HEK293T (cell line): ENCODE measurements at regions not wholly inside any gene's neighbourhood (a gene's known extent, or its start where the extent isn't known, plus 50 kb on each side); places are given as distances from the start of the nearest gene placed in this dataset.

Experiments used
- ARNT ChIP-seq: fragments of 450-650 bp; IDR thresholded peaks from 2 replicates; pipeline ENCODE4 v1.6.1; 2017; ENCODE audit warnings: mild to moderate bottlenecking
- BHLHE40 ChIP-seq: fragments of 450-650 bp; IDR thresholded peaks from 2 replicates; pipeline ENCODE4 v1.6.1; 2016; ENCODE audit warnings: mild to moderate bottlenecking, moderate library complexity, borderline replicate concordance
- ELF4 ChIP-seq: fragments of 450-650 bp; IDR thresholded peaks from 2 replicates; pipeline ENCODE4 v1.6.1; 2017; ENCODE audit warnings: antibody characterized with exemption
- FOXK2 ChIP-seq: fragments of 450-650 bp; IDR thresholded peaks from 2 replicates; pipeline ENCODE4 v1.6.1; 2016; ENCODE audit warnings: mild to moderate bottlenecking
- HDGF ChIP-seq: fragments of 450-650 bp; IDR thresholded peaks from 2 replicates; pipeline ENCODE4 v1.6.1; 2017; ENCODE audit warnings: antibody characterized with exemption, borderline replicate concordance
- NFRKB ChIP-seq: fragments of 450-650 bp; IDR thresholded peaks from 2 replicates; pipeline ENCODE4 v1.6.1; 2016; ENCODE audit warnings: mild to moderate bottlenecking, moderate library complexity
- SP1 ChIP-seq: fragments of 450-650 bp; IDR thresholded peaks from 2 replicates; pipeline ENCODE4 v1.6.1; 2017
- SUZ12 ChIP-seq: fragments of 450-650 bp; IDR thresholded peaks from 2 replicates; pipeline ENCODE4 v1.6.1; 2016; ENCODE audit warnings: mild to moderate bottlenecking
- TARDBP ChIP-seq: fragments of 450-650 bp; IDR thresholded peaks from 2 replicates; pipeline ENCODE4 v1.6.1; 2016

DNA sequence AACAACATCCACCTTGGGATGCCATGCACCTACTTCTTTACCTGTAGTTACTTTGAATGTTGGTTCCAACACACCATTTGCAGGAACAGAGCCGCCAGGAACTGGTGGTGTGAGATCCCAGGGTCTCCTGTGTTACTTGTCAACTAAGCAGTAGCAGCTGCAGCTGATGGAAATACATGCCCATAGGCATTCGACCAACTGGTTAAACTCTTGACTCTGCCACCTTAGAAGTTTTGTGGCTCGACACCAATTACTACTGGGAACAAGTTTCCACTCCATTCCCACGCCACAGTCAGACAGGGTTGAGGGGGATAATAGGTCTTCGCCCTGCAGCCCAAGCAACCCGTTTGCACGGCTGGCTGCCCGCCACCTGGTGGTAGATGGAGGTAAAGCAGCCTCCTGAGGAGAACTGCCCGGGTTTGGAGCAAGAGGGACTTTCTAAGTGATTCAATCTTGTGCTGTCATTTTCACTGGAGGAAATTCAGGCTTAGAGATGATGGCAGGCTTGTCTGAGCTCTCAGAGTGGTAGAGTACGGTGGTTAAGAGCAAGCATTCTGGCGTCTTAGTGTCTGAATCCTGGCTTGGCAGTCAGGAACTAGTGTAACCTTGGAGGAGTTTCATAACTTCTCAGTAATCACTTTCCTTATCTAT is 119.1 kb upstream of the TRIM2 start:
- TF ChIP-seq HDGF (no peak), SP1 (no peak), TARDBP (no peak), SUZ12 (no peak), FOXK2 (no peak), NFRKB (no peak), BHLHE40 (no peak), ARNT (no peak), ELF4 (no peak)
